ENCODE measurements at regions not wholly inside any gene's neighbourhood (a gene's known extent, or its start where the extent isn't known, plus 50 kb on each side); places are given as distances from the start of the nearest gene placed in this dataset.

GRCh38 chr12:60672949-60673348, 1077.1 kb downstream of the SLC16A7 start:
- H3K36me3 Mint-ChIP-seq = no peaks in the 10 kb centered on the region
- H3K4me3 ChIP-seq = no peak overlapping the region
- H3K27me3 ChIP-seq = no peaks in the 10 kb centered on the region
- H3K4me1 ChIP-seq = peaks cover 14% of the 10 kb centered on the region
- H3F3A ChIP-seq (ENCODE audit: low read depth) = no peaks in the 10 kb centered on the region
- no peak overlapping the region for H3K27ac Mint-ChIP-seq
- TF ChIP-seq EZH2 (IDR thresholded peaks at IDR 0.05) (no peak), EZH2phosphoT487 (IDR thresholded peaks at IDR 0.05) (no peak), CTCF (IDR thresholded peaks at IDR 0.05) (no peak)
- no peaks in the 10 kb centered on the region for H3K79me2 ChIP-seq (ENCODE audit: low read depth)
- H3K4me3 Mint-ChIP-seq = no peak overlapping the region
- H3K9ac ChIP-seq = no peak overlapping the region
- no peaks in the 10 kb centered on the region for H4K20me1 ChIP-seq (ENCODE audit: low read depth)
- H2AFZ ChIP-seq (replicated peaks) = no peak overlapping the region
- no peak overlapping the region for H3K27ac ChIP-seq
- DNase-seq (ENCODE audit: low spot score) = no peak
- H3K36me3 ChIP-seq = no peaks in the 10 kb centered on the region
- peaks cover 6% of the 10 kb centered on the region for H3K4me1 Mint-ChIP-seq
- peaks cover 3% of the 10 kb centered on the region for H3K9me3 Mint-ChIP-seq
- H3K4me2 ChIP-seq = no peak overlapping the region
- H3K9me3 ChIP-seq (ENCODE audit: low read depth) = peaks cover 4% of the 10 kb centered on the region
- H3K27me3 Mint-ChIP-seq (ENCODE audit: insufficient read depth, low read depth) = no peaks in the 10 kb centered on the region

- H3F3A ChIP-seq (ENCODE audit: low read depth) = no peaks in the 10 kb centered on the region
- no peak overlapping the region for H3K27ac ChIP-seq
- H4K20me1 ChIP-seq (ENCODE audit: low read depth) = no peaks in the 10 kb centered on the region
- H3K36me3 ChIP-seq = no peaks in the 10 kb centered on the region
- Mint-ChIP-seq H3K27ac (no peak overlapping the region), H3K27me3 (ENCODE audit: insufficient read depth, low read depth) (no peaks in the 10 kb centered on the region), H3K36me3 (no peaks in the 10 kb centered on the region), H3K9me3 (peaks cover 6% of the 10 kb centered on the region), H3K4me1 (no peaks in the 10 kb centered on the region), H3K4me3 (no peak overlapping the region)
- no peak overlapping the region for H2AFZ ChIP-seq (replicated peaks)
- H3K79me2 ChIP-seq (ENCODE audit: low read depth) = no peaks in the 10 kb centered on the region
- DNase-seq (ENCODE audit: low spot score) = no peak
- H3K9me3 ChIP-seq (ENCODE audit: low read depth) = no peaks in the 10 kb centered on the region
- no peak for TF ChIP-seq EZH2 (IDR thresholded peaks at IDR 0.05)
- TF ChIP-seq CTCF (IDR thresholded peaks at IDR 0.05) = no peak
- no peak overlapping the region for H3K9ac ChIP-seq
- no peak overlapping the region for H3K4me3 ChIP-seq
- no peaks in the 10 kb centered on the region for H3K27me3 ChIP-seq
- no peaks in the 10 kb centered on the region for H3K4me1 ChIP-seq
- no peak overlapping the region for H3K4me2 ChIP-seq
Observed at GRCh38 chr12:60684988-60685655, 1089.3 kb downstream of the SLC16A7 start.

GRCh38 chr12:60689137-60689536, 1093.3 kb downstream of the SLC16A7 start:
- Histone ChIP-seq H3K9me3 (ENCODE audit: low read depth) (no peaks in the 10 kb centered on the region), H3K27me3 (no peaks in the 10 kb centered on the region), H2AFZ (replicated peaks) (no peak overlapping the region), H3K4me3 (no peak overlapping the region), H3K9ac (no peak overlapping the region), H3K79me2 (ENCODE audit: low read depth) (no peaks in the 10 kb centered on the region), H3K4me2 (no peak overlapping the region), H3K27ac (no peak overlapping the region), H3K4me1 (no peaks in the 10 kb centered on the region), H4K20me1 (ENCODE audit: low read depth) (no peaks in the 10 kb centered on the region), H3K36me3 (no peaks in the 10 kb centered on the region), H3F3A (ENCODE audit: low read depth) (no peaks in the 10 kb centered on the region)
- Mint-ChIP-seq H3K27me3 (ENCODE audit: insufficient read depth, low read depth) (no peaks in the 10 kb centered on the region), H3K4me1 (no peaks in the 10 kb centered on the region), H3K27ac (no peak overlapping the region), H3K9me3 (peaks cover 7% of the 10 kb centered on the region), H3K36me3 (no peaks in the 10 kb centered on the region), H3K4me3 (no peak overlapping the region)
- DNase-seq (ENCODE audit: low spot score) = no peak
- TF ChIP-seq CTCF (IDR thresholded peaks at IDR 0.05) (peak; percentile 13), EZH2 (IDR thresholded peaks at IDR 0.05) (no peak)
